Ishikawa (cell line): ENCODE measurements at regions not wholly inside any gene's neighbourhood (a gene's known extent, or its start where the extent isn't known, plus 50 kb on each side); places are given as distances from the start of the nearest gene placed in this dataset.

Experiments used
- CEBPB ChIP-seq: IDR thresholded peaks from 2 replicates; pipeline ENCODE4 v1.6.1; 2012
- CREB1 ChIP-seq: IDR thresholded peaks from 2 replicates; pipeline ENCODE4 v1.6.1; 2012; ENCODE audit warnings: low read depth
- EGR1 ChIP-seq: IDR thresholded peaks from 2 replicates; pipeline ENCODE4 v1.6.1; 2012
- FOXM1 ChIP-seq: IDR thresholded peaks from 2 replicates; pipeline ENCODE4 v1.6.1; 2012; ENCODE audit warnings: low read depth, borderline replicate concordance
- MAX ChIP-seq: IDR thresholded peaks from 2 replicates; pipeline ENCODE4 v1.6.1; 2012
- NFIC ChIP-seq: IDR thresholded peaks from 2 replicates; pipeline ENCODE4 v1.6.1; 2012
- RAD21 ChIP-seq: IDR thresholded peaks from 2 replicates; pipeline ENCODE4 v1.6.1; 2012; ENCODE audit warnings: low read depth
- TAF1 ChIP-seq: IDR thresholded peaks from 2 replicates; pipeline ENCODE4 v1.6.1; 2012; ENCODE audit warnings: low read depth, mild to moderate bottlenecking
- YY1 ChIP-seq: IDR thresholded peaks from 2 replicates; pipeline ENCODE4 v1.6.1; 2012; ENCODE audit warnings: low read depth
- TF ChIP-seq, protein P1 (sequence below): IDR thresholded peaks from 2 replicates; pipeline ENCODE4 v1.6.1; 2012; ENCODE audit warnings: low read depth, mild to moderate bottlenecking
- TF ChIP-seq, protein P2 (sequence below): IDR thresholded peaks from 2 replicates; pipeline ENCODE4 v1.6.1; 2012

GRCh38 chr6:211871-212497 is 80.3 kb upstream of the DUSP22 start:
- TF ChIP-seq, protein P1, sequence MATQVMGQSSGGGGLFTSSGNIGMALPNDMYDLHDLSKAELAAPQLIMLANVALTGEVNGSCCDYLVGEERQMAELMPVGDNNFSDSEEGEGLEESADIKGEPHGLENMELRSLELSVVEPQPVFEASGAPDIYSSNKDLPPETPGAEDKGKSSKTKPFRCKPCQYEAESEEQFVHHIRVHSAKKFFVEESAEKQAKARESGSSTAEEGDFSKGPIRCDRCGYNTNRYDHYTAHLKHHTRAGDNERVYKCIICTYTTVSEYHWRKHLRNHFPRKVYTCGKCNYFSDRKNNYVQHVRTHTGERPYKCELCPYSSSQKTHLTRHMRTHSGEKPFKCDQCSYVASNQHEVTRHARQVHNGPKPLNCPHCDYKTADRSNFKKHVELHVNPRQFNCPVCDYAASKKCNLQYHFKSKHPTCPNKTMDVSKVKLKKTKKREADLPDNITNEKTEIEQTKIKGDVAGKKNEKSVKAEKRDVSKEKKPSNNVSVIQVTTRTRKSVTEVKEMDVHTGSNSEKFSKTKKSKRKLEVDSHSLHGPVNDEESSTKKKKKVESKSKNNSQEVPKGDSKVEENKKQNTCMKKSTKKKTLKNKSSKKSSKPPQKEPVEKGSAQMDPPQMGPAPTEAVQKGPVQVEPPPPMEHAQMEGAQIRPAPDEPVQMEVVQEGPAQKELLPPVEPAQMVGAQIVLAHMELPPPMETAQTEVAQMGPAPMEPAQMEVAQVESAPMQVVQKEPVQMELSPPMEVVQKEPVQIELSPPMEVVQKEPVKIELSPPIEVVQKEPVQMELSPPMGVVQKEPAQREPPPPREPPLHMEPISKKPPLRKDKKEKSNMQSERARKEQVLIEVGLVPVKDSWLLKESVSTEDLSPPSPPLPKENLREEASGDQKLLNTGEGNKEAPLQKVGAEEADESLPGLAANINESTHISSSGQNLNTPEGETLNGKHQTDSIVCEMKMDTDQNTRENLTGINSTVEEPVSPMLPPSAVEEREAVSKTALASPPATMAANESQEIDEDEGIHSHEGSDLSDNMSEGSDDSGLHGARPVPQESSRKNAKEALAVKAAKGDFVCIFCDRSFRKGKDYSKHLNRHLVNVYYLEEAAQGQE, result no peak
- no peak for TF ChIP-seq MAX
- no peak for TF ChIP-seq FOXM1
- no peak for TF ChIP-seq YY1
- TF ChIP-seq RAD21, result no peak
- TF ChIP-seq, protein P2, sequence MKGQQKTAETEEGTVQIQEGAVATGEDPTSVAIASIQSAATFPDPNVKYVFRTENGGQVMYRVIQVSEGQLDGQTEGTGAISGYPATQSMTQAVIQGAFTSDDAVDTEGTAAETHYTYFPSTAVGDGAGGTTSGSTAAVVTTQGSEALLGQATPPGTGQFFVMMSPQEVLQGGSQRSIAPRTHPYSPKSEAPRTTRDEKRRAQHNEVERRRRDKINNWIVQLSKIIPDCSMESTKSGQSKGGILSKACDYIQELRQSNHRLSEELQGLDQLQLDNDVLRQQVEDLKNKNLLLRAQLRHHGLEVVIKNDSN, result no peak
- TF ChIP-seq NFIC, result no peak
- no peak for TF ChIP-seq EGR1
- TF ChIP-seq TAF1, result no peak
- TF ChIP-seq CREB1, result no peak
- TF ChIP-seq CEBPB, result no peak
